ENCODE measurements at regions not wholly inside any gene's neighbourhood (a gene's known extent, or its start where the extent isn't known, plus 50 kb on each side); places are given as distances from the start of the nearest gene placed in this dataset.
A peak's percentile ranks its signal among the peaks of the same experiment; 100 is the strongest.

GRCh38 chr18:51426996-51427395 is 229.5 kb upstream of the MEX3C start:
- Histone ChIP-seq H3K9me3 (ENCODE audit: insufficient read depth in 2 of 2, low read depth in 1 of 2, low read length in 1 of 2) (no peaks in the 10 kb centered on the region; a peak in 1 of 4 replicates), H2BK12ac (ENCODE audit: low read depth, low read length) (peak overlapping the region; percentile 32; the same call in 1 of the 2 replicates), H3K18ac (ENCODE audit: extremely low read depth, low read length) (no peak overlapping the region), H2AK5ac (ENCODE audit: low read depth, low read length) (no peak overlapping the region), H3K4me1 (replicated peaks in 1 of 4; ENCODE audit: control insufficient read depth in 3 of 4, insufficient read depth in 4 of 4, low read length in 3 of 4) (no peaks in the 10 kb centered on the region), H3K23me2 (ENCODE audit: low read depth, low read length) (no peaks in the 10 kb centered on the region), H2BK5ac (ENCODE audit: low read depth, low read length) (no peak overlapping the region), H3K23ac (ENCODE audit: insufficient read length) (no peak overlapping the region), H3K79me1 (ENCODE audit: low read depth, low read length) (no peaks in the 10 kb centered on the region), H3K27ac (ENCODE audit: low read depth, low read length) (no peak overlapping the region), H4K5ac (ENCODE audit: insufficient read length, low read depth, low read length) (no peak overlapping the region), H3K79me2 (ENCODE audit: control insufficient read depth in 1 of 2, insufficient read depth in 2 of 2, low read length in 2 of 2) (no peaks in the 10 kb centered on the region), H3K4me2 (ENCODE audit: insufficient read depth in 1 of 2, low read depth in 2 of 2, low read length in 2 of 2) (no peak overlapping the region), H2BK20ac (ENCODE audit: low read length) (peak overlapping the region; percentile 76; the same call in 1 of the 2 replicates), H4K20me1 (replicated peaks in 1 of 2; ENCODE audit: control insufficient read depth in 1 of 2, insufficient read depth in 2 of 2, low read length in 2 of 2) (no peaks in the 10 kb centered on the region), H3K56ac (replicated peaks; ENCODE audit: insufficient read length, low read depth, low read length) (no peak overlapping the region), H3K14ac (ENCODE audit: insufficient read length) (no peak overlapping the region), H4K91ac (replicated peaks; ENCODE audit: insufficient read length, low read length) (no peak overlapping the region), H3K9ac (replicated peaks in 1 of 4; ENCODE audit: extremely low read depth in 1 of 4, low read depth in 3 of 4, low read length in 3 of 4) (no peak overlapping the region), H3K4ac (replicated peaks; ENCODE audit: insufficient read length, low read depth, low read length) (no peak overlapping the region), H2BK120ac (replicated peaks; ENCODE audit: low read depth, low read length) (no peak overlapping the region), H2AFZ (ENCODE audit: low read length) (no peak overlapping the region), H3K27me3 (replicated peaks in 1 of 4; ENCODE audit: control insufficient read depth in 3 of 4, extremely low read depth in 1 of 4, insufficient read depth in 3 of 4, low read length in 3 of 4) (no peaks in the 10 kb centered on the region; a peak in 1 of 7 replicates), H2BK15ac (ENCODE audit: low read length) (no peak overlapping the region), H3K36me3 (ENCODE audit: control insufficient read depth in 2 of 4, insufficient read depth in 4 of 4, low read length in 3 of 4) (no peaks in the 10 kb centered on the region), H3K4me3 (ENCODE audit: extremely low read depth in 1 of 4, insufficient read depth in 2 of 4, low read depth in 3 of 4, low read length in 4 of 4) (no peak overlapping the region), H4K8ac (ENCODE audit: extremely low read depth, insufficient read depth, low read length) (no peak overlapping the region)
- DNase-seq (ENCODE audit: low read depth in 1 of 2, low spot score in 2 of 2) (no peak), FAIRE-seq (no peak)
- ChIA-PET CTCF (ENCODE audit: partially characterized antibody) (interaction anchor here (0.9 to 1.5 kb wide), 5 partner anchors 9 to 316 kb away, joined by 3 to 4 read pairs (median 3); no protein-coding TSS in a partner anchor), POLR2A (ENCODE audit: partially characterized antibody) (no interaction called here)
- 74% methylated on average over 2 of the region's 2 CpGs; no CpG with 5 or more reads in 1 of the 2 experiments for WGBS, 2 experiments (ENCODE audit: extremely low coverage in 1 of 2, insufficient coverage in 1 of 2, insufficient read length in 1 of 2, insufficient replicate concordance in 2 of 2, low coverage in 1 of 2, low lambda C conversion rate in 2 of 2, missing lambda C conversion rate in 1 of 2)
- peak; percentile 56 for TF ChIP-seq MAFK (IDR thresholded peaks at IDR 0.05; ENCODE audit: low read depth, low read length)
- TF ChIP-seq KDM4A (IDR thresholded peaks at IDR 0.05; ENCODE audit: low read depth, low read length, severe bottlenecking), result no peak
- TF ChIP-seq BACH1 (IDR thresholded peaks at IDR 0.05; ENCODE audit: low read length), result peak; percentile 72
- no peak for TF ChIP-seq PHF8 (conservative IDR thresholded peaks at IDR 0.05; ENCODE audit: low read depth, low read length)
